ENCODE measurements at regions not wholly inside any gene's neighbourhood (a gene's known extent, or its start where the extent isn't known, plus 50 kb on each side); places are given as distances from the start of the nearest gene placed in this dataset.

DNA sequence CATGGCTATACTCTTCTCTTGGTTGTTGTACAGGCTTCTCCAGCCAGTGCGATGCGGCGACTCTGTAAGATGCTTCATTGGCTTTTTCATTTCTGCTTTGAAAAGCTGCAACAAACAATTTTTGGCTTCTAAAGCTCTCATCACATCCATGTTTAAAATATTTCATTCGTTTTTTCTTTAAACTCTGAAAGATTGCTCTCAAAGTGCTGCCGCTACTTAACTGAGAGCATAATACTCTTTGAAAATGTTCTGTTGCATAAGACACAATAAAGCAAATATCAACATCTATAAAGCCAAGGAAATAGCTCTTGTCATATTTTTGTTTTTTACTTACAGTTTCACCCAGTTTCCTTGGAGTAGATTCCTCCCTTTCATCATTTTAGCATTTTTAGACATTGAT lies 468.3 kb downstream of the TBC1D22A start:
- Histone ChIP-seq H3K27me3 (no peaks in the 10 kb centered on the region), H3K27ac (no peak overlapping the region), H3K9me3 (replicated peaks in 1 of 3) (no peaks in the 10 kb centered on the region), H3K36me3 (replicated peaks in 1 of 2) (no peaks in the 10 kb centered on the region), H3K4me1 (replicated peaks in 1 of 2) (no peaks in the 10 kb centered on the region), H3K4me3 (no peak overlapping the region)
- DNase-seq = peak in 1 of 7 donors; percentile 27
- intact Hi-C loops (cut with DNase I) = no loop called here
- TF ChIP-seq, protein P1, sequence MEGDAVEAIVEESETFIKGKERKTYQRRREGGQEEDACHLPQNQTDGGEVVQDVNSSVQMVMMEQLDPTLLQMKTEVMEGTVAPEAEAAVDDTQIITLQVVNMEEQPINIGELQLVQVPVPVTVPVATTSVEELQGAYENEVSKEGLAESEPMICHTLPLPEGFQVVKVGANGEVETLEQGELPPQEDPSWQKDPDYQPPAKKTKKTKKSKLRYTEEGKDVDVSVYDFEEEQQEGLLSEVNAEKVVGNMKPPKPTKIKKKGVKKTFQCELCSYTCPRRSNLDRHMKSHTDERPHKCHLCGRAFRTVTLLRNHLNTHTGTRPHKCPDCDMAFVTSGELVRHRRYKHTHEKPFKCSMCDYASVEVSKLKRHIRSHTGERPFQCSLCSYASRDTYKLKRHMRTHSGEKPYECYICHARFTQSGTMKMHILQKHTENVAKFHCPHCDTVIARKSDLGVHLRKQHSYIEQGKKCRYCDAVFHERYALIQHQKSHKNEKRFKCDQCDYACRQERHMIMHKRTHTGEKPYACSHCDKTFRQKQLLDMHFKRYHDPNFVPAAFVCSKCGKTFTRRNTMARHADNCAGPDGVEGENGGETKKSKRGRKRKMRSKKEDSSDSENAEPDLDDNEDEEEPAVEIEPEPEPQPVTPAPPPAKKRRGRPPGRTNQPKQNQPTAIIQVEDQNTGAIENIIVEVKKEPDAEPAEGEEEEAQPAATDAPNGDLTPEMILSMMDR (IDR thresholded peaks at IDR 0.05) = no peak
- TF ChIP-seq POLR2A (IDR thresholded peaks at IDR 0.05) = no peak
- WGBS, 4 donors = 83 to 92% (median 90%) methylated on average over 5 of the region's 5 CpGs

DNA sequence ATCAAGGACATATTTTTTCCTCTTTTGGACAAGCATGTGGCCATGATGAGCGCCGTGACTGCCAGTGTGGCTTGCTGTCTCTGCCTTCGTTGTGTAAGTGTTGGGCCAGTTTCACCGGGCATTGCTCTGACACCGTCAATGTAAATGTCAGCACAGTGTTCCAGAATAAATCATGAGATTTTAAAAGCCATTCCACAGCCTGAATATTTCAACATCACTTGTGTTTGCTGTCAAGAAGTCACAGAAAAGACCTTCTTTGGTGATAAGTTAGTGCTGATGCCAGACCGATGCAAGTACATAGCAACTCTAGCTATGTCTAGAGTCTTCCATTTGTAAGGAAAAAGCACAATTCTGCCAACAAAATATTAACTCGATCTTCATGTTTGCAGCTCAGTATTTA lies 467.8 kb downstream of the TBC1D22A start:
- Histone ChIP-seq H3K27me3 (no peaks in the 10 kb centered on the region), H3K4me3 (no peak overlapping the region), H3K9me3 (replicated peaks in 1 of 3) (no peaks in the 10 kb centered on the region), H3K27ac (no peak overlapping the region), H3K4me1 (replicated peaks in 1 of 2) (no peaks in the 10 kb centered on the region), H3K36me3 (replicated peaks in 1 of 2) (no peaks in the 10 kb centered on the region)
- DNase-seq = no peak
- no peak for TF ChIP-seq POLR2A (IDR thresholded peaks at IDR 0.05)
- TF ChIP-seq, protein P1 (IDR thresholded peaks at IDR 0.05) = no peak
- intact Hi-C loops (cut with DNase I) = no loop called here
- 66 to 83% (median 69%) methylated on average over 7 of the region's 7 CpGs for WGBS, 4 donors

DNA sequence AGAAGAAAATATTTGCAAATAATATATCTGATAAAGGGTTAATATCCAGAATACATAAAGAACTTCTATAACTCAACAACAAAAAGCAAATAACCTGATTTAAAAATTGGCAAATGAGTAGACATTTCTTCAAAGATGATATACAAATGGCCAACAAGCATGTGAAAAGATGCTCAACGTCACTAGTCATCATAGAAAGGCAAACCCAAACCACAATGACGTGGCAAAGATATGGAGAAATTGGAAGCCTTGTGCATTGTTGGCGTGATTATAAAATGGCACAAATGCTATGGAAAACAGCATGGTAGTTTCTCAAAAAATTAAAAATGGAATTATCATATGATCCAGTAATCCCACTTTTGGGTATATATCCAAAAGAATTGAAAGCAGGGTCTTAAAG lies 466.3 kb downstream of the TBC1D22A start:
- no peak for DNase-seq
- H3K36me3 ChIP-seq (replicated peaks in 1 of 2) = no peaks in the 10 kb centered on the region
- WGBS, 4 donors = 63 to 75% (median 66%) methylated on average over 3 of the region's 3 CpGs
- TF ChIP-seq POLR2A (IDR thresholded peaks at IDR 0.05) = no peak
- TF ChIP-seq, protein P1 (IDR thresholded peaks at IDR 0.05) = no peak
- H3K27ac ChIP-seq = no peak overlapping the region
- H3K4me3 ChIP-seq = no peak overlapping the region
- H3K27me3 ChIP-seq = no peaks in the 10 kb centered on the region
- intact Hi-C loops (cut with DNase I) = no loop called here
- no peaks in the 10 kb centered on the region for H3K9me3 ChIP-seq (replicated peaks in 1 of 3)
- H3K4me1 ChIP-seq (replicated peaks in 1 of 2) = no peaks in the 10 kb centered on the region

DNA sequence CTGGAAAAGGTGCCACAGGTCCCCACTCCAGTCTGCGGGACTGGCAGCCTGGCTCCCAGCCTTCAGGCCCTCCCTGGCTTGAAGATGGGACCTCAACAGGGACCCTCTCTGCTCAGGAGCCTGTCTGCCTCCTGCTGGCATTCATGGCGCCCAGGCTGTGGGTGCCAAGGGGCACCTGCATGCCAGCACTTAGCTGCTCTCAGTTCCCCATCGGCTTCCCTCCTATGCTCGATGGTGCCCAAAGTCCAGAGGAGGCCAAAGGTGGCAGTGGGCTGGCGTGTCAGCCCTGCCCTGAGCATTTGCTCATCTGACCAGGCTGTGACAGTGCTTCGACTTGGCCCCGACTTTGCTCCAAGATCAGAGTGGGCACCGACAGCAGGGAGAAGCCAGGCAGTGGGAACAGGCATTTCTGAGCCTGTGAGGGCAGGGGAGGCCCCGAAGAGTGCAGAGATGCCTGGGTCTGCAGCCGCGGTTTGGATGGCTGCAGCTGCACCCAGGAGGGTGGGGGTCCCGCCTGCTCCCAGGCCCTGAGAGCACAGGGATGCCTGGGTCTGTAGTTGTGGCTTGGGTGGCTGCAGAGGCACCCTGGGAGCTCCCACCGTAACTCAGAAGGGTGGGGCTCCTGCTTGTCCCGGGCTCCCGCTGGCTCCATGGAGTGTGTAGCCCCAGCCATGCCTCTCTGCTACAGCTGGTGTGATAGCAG lies 463.6 kb downstream of the TBC1D22A start:
- TF ChIP-seq POLR2A (IDR thresholded peaks at IDR 0.05) = no peak
- TF ChIP-seq, protein P1 (IDR thresholded peaks at IDR 0.05) = no peak
- no peak overlapping the region for H3K4me3 ChIP-seq
- H3K9me3 ChIP-seq (replicated peaks in 1 of 3) = no peaks in the 10 kb centered on the region
- peak in 1 of 7 donors; percentile 20 for DNase-seq
- no peaks in the 10 kb centered on the region for H3K4me1 ChIP-seq (replicated peaks in 1 of 2)
- no peak overlapping the region for H3K27ac ChIP-seq
- intact Hi-C loops (cut with DNase I) = no loop called here
- WGBS, 4 donors = 74 to 89% (median 80%) methylated on average over 8 to 15 of the region's 15 CpGs
- H3K27me3 ChIP-seq = no peaks in the 10 kb centered on the region
- H3K36me3 ChIP-seq (replicated peaks in 1 of 2) = no peaks in the 10 kb centered on the region

Data from adrenal gland (tissue), 9 donors.